NB4 (cell line): ENCODE measurements at regions not wholly inside any gene's neighbourhood (a gene's known extent, or its start where the extent isn't known, plus 50 kb on each side); places are given as distances from the start of the nearest gene placed in this dataset.

Experiments used
- MYC ChIP-seq: IDR thresholded peaks from 2 replicates; pipeline ENCODE4 v1.6.1; 2011; ENCODE audit warnings: low read depth, low read length
- POLR2A ChIP-seq: IDR thresholded peaks from 2 replicates; pipeline ENCODE4 v1.6.1; 2011; ENCODE audit warnings: mild to moderate bottlenecking; ENCODE audit not compliant: insufficient read length; ENCODE audit errors: extremely low read depth
- TF ChIP-seq, protein P1 (sequence below): IDR thresholded peaks from one replicate; pipeline ENCODE4 v1.5.1; 2012; ENCODE audit warnings: low read depth, low read length

DNA sequence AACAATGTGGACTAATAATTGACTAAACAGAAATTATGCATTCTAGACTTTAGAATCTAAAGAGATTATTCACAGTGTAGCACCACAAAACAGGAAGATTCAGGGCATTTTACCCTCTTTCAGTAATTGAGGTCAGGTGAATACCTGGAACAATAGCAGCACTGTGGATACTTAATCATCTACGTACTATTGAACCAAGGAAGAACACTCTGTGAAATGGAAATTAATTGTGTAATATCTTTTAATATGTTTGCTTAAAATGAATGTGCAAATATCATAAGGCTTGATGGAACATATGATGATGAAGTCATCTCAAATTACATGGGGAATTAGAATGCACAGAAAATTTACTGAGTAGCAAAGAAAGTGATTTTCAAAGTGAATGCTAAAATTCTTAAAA is 68.5 kb upstream of the MAP9 start:
- TF ChIP-seq, protein P1, sequence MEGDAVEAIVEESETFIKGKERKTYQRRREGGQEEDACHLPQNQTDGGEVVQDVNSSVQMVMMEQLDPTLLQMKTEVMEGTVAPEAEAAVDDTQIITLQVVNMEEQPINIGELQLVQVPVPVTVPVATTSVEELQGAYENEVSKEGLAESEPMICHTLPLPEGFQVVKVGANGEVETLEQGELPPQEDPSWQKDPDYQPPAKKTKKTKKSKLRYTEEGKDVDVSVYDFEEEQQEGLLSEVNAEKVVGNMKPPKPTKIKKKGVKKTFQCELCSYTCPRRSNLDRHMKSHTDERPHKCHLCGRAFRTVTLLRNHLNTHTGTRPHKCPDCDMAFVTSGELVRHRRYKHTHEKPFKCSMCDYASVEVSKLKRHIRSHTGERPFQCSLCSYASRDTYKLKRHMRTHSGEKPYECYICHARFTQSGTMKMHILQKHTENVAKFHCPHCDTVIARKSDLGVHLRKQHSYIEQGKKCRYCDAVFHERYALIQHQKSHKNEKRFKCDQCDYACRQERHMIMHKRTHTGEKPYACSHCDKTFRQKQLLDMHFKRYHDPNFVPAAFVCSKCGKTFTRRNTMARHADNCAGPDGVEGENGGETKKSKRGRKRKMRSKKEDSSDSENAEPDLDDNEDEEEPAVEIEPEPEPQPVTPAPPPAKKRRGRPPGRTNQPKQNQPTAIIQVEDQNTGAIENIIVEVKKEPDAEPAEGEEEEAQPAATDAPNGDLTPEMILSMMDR, result no peak
- TF ChIP-seq POLR2A, result no peak
- TF ChIP-seq MYC, result no peak
